Smooth muscle cell (in vitro differentiated cells): ENCODE measurements at regions not wholly inside any gene's neighbourhood (a gene's known extent, or its start where the extent isn't known, plus 50 kb on each side); places are given as distances from the start of the nearest gene placed in this dataset.

Experiments used
- DNase-seq: peaks from one replicate; lab custom pipeline; 2025; ENCODE audit not compliant: unreplicated experiment; lab: John Stamatoyannopoulos, UW
- H2AFZ ChIP-seq: fragments of 200-600 bp; sonication (generic); 2 replicates; pipeline ENCODE4 v1.6.0; 2016; ENCODE audit warnings: antibody characterized with exemption, low read depth, mild to moderate bottlenecking
- H3F3A ChIP-seq: fragments of 200-600 bp; sonication (generic); 2 replicates; pipeline ENCODE4 v1.6.0; 2017; ENCODE audit warnings: antibody characterized with exemption, low read depth
- H3K27ac ChIP-seq: fragments of 200-600 bp; sonication (generic); 2 replicates; pipeline ENCODE4 v1.5.1; 2016; ENCODE audit warnings: low read depth, mild to moderate bottlenecking
- H3K27me3 ChIP-seq: fragments of 200-600 bp; sonication (generic); 2 replicates; pipeline ENCODE4 v1.6.1; 2016; ENCODE audit warnings: low read depth, mild to moderate bottlenecking
- H3K36me3 ChIP-seq: fragments of 200-600 bp; sonication (generic); 2 replicates; pipeline ENCODE4 v1.5.1; 2016; ENCODE audit warnings: low read depth
- H3K4me1 ChIP-seq: fragments of 200-600 bp; sonication (generic); 2 replicates; pipeline ENCODE4 v1.5.1; 2016; ENCODE audit warnings: low read depth
- H3K4me2 ChIP-seq: fragments of 200-600 bp; sonication (generic); 2 replicates; pipeline ENCODE4 v1.6.0; 2016; ENCODE audit warnings: mild to moderate bottlenecking
- H3K4me3 ChIP-seq: fragments of 200-600 bp; sonication (generic); 2 replicates; pipeline ENCODE4 v1.5.1; 2016; ENCODE audit warnings: mild to moderate bottlenecking
- H3K79me2 ChIP-seq: fragments of 200-600 bp; sonication (generic); 2 replicates; pipeline ENCODE4 v1.6.0; 2016; ENCODE audit warnings: low read depth, mild to moderate bottlenecking
- H3K9ac ChIP-seq: fragments of 200-600 bp; sonication (generic); 2 replicates; pipeline ENCODE4 v1.6.0; 2016; ENCODE audit warnings: low read depth
- H3K9me3 ChIP-seq: fragments of 200-600 bp; sonication (generic); replicated peaks from 2 replicates; pipeline ENCODE4 v1.5.1; 2016; ENCODE audit warnings: low read depth
- H4K20me1 ChIP-seq: fragments of 200-600 bp; sonication (generic); 2 replicates; pipeline ENCODE4 v1.6.0; 2016; ENCODE audit warnings: low read depth
- CTCF ChIP-seq: fragments of 200-600 bp; sonication (generic); IDR thresholded peaks from 2 replicates; pipeline ENCODE4 v1.5.1; 2017; ENCODE audit warnings: borderline replicate concordance, mild to moderate bottlenecking, antibody characterized with exemption; ENCODE audit not compliant: insufficient read depth, poor library complexity, severe bottlenecking
- WGBS: methylation state at CpG from one replicate; pipeline ENCODE4 v1.1.7; 2016; ENCODE audit warnings: low lambda C conversion rate; 5-methylcytosine and 5-hydroxymethylcytosine counted together

DNA sequence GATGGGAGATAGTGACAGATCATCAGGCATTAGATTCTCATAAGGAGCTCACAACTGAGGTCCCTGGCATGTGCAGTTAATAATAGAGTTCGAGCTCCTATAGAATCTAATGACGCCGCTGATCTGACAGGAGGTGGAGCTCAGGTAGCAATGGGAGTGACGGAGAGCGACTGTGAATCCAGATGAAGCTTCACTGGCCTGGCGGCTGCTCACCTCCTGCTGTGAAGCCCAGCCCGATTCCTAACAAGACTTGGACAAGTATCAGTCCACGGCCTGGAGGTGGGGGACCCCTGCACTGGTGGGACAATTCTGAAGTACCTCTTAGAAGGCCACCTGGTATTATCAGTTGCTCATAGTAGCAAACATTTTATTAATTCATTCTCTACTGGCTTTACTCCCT, 377.9 kb upstream of the ITGA1 start:
- Histone ChIP-seq H3F3A (no peaks in the 10 kb centered on the region), H4K20me1 (no peaks in the 10 kb centered on the region), H3K36me3 (no peaks in the 10 kb centered on the region), H3K27me3 (no peaks in the 10 kb centered on the region), H3K4me3 (no peak overlapping the region), H3K79me2 (no peaks in the 10 kb centered on the region), H3K4me2 (no peak overlapping the region), H3K9ac (no peak overlapping the region), H3K4me1 (no peaks in the 10 kb centered on the region), H3K9me3 (no peaks in the 10 kb centered on the region), H3K27ac (no peak overlapping the region), H2AFZ (no peak overlapping the region)
- no peak for TF ChIP-seq CTCF
- DNase-seq: no peak
- 92% methylated on average over 8 of the region's 8 CpGs for WGBS

DNA sequence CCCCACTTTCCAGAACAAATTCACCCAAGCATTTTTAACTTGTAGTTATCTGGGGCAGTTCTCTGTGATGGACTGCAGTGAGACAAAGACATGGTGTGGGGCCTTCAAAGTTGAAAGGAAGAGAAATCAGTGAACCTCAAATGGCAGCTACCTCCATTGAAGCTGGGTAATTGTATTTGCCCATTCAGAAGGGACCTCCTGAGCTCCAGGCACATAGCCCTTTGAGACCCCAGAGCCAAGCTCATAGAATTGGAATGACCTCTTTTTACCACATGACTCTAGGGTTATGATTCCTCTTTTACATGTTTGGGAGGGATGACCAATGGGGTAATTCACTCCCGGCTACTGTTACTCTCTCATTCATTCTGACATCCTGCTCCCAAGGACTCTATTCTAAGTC, 368.4 kb upstream of the ITGA1 start:
- no peaks in the 10 kb centered on the region for H3K27me3 ChIP-seq
- H3K9me3 ChIP-seq: no peaks in the 10 kb centered on the region
- peaks cover 2% of the 10 kb centered on the region for H3F3A ChIP-seq
- no peak overlapping the region for H3K9ac ChIP-seq
- no peak overlapping the region for H3K4me3 ChIP-seq
- no peaks in the 10 kb centered on the region for H4K20me1 ChIP-seq
- H3K27ac ChIP-seq: no peak overlapping the region
- TF ChIP-seq CTCF: no peak
- no peaks in the 10 kb centered on the region for H3K79me2 ChIP-seq
- no peak overlapping the region for H2AFZ ChIP-seq
- H3K4me1 ChIP-seq: peaks cover 7% of the 10 kb centered on the region
- no peak for DNase-seq
- no peak overlapping the region for H3K4me2 ChIP-seq
- WGBS: 71% methylated on average over 1 of the region's 1 CpG
- no peaks in the 10 kb centered on the region for H3K36me3 ChIP-seq

DNA sequence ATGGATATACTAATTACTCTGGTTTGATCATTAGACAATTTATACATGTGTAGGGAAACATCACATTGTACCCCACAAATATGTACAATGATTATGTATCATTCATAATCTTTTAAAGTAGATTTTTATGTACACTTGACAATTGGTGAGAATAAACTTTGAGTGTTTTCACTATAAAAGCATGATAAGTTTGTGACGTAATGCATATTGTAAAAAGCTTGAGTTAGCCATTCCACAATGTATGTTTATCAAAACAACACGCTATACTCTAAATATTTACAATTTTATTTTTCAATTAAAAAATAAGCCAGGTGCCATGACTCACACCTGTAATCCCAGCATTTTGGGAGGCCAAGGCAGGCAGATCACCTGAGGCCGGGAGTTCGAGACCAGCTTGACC, 360.1 kb upstream of the ITGA1 start:
- Histone ChIP-seq H3K4me2 (no peak overlapping the region), H4K20me1 (no peaks in the 10 kb centered on the region), H3K4me1 (no peaks in the 10 kb centered on the region)

More for the DNA sequence above, 360.1 kb upstream of the ITGA1 start:
- H3K4me3 ChIP-seq: no peak overlapping the region
- H3K79me2 ChIP-seq: no peaks in the 10 kb centered on the region
- peaks cover 3% of the 10 kb centered on the region for H3F3A ChIP-seq
- no peaks in the 10 kb centered on the region for H3K36me3 ChIP-seq
- TF ChIP-seq CTCF: no peak
- no peaks in the 10 kb centered on the region for H3K27me3 ChIP-seq
- no peak for DNase-seq
- no peak overlapping the region for H3K27ac ChIP-seq
- WGBS: 97% methylated on average over 4 of the region's 4 CpGs
- no peak overlapping the region for H3K9ac ChIP-seq
- no peak overlapping the region for H2AFZ ChIP-seq
- H3K9me3 ChIP-seq: no peaks in the 10 kb centered on the region
